Caco-2 (cell line): ENCODE measurements at regions not wholly inside any gene's neighbourhood (a gene's known extent, or its start where the extent isn't known, plus 50 kb on each side); places are given as distances from the start of the nearest gene placed in this dataset.

ENCODE experiments used
- BruUV-seq: library from RNA; stranded (reverse); fragments of 400-500 nt; replicated peaks from 2 replicates; lab custom pipeline; 2021; lab: Mats Ljungman, UMichigan
- CTCF ChIA-PET: fragments of 300-600 bp; sonication (Branson Sonifier 250); formaldehyde crosslinking; loops from one replicate; lab custom pipeline; 2022; ENCODE audit warnings: antibody characterized with exemption; lab: Charles Lee
- POLR2A ChIA-PET: fragments of 300-600 bp; sonication (Branson Sonifier 250); formaldehyde crosslinking; loops from one replicate; lab custom pipeline; 2022; ENCODE audit warnings: antibody characterized with exemption; lab: Charles Lee
- DNase-seq, 2 experiments: peaks; one replicate each; pipeline versions ENCODE4 v3.0.0 to v3.0.0-alpha.2; 2020 to 2022
- H3K27me3 ChIP-seq: replicated peaks from 2 replicates; pipeline ENCODE4 v1.6.0; 2011; ENCODE audit warnings: low read length; ENCODE audit not compliant: control insufficient read depth, insufficient read depth
- H3K36me3 ChIP-seq: 2 replicates; pipeline ENCODE4 v1.5.1; 2011; ENCODE audit warnings: low read length; ENCODE audit not compliant: control insufficient read depth, insufficient read depth
- H3K4me1 ChIP-seq: fragments of 250-450 bp; sonication (Bioruptor Pico); 2 replicates; pipeline ENCODE4 v1.5.1; 2020; ENCODE audit warnings: mild to moderate bottlenecking
- H3K4me3 ChIP-seq: 2 replicates; pipeline ENCODE4 v1.5.1; 2011; ENCODE audit warnings: low read depth, mild to moderate bottlenecking, control low read depth, low read length
- H3K9me3 ChIP-seq: fragments of 250-450 bp; sonication (Bioruptor Pico); 2 replicates; pipeline ENCODE4 v1.5.1; 2020; ENCODE audit warnings: mild to moderate bottlenecking, moderate library complexity
- H3K27ac Mint-ChIP-seq: one replicate; pipeline ENCODE4 v1.8.0; 2022; ENCODE audit warnings: mixed read lengths; ENCODE audit not compliant: unreplicated experiment
- H3K27me3 Mint-ChIP-seq: one replicate; pipeline ENCODE4 v1.8.0; 2022; ENCODE audit warnings: mixed read lengths; ENCODE audit not compliant: insufficient read depth, unreplicated experiment
- H3K36me3 Mint-ChIP-seq: one replicate; pipeline ENCODE4 v1.8.0; 2022; ENCODE audit warnings: mild to moderate bottlenecking, mixed read lengths; ENCODE audit not compliant: insufficient read depth, unreplicated experiment
- H3K4me1 Mint-ChIP-seq: one replicate; pipeline ENCODE4 v1.8.0; 2022; ENCODE audit warnings: low read depth, mixed read lengths; ENCODE audit not compliant: unreplicated experiment
- H3K4me3 Mint-ChIP-seq: one replicate; pipeline ENCODE4 v1.8.0; 2022; ENCODE audit warnings: mild to moderate bottlenecking, moderate library complexity, mixed read lengths; ENCODE audit not compliant: unreplicated experiment
- H3K9me3 Mint-ChIP-seq: one replicate; pipeline ENCODE4 v1.8.0; 2022; ENCODE audit warnings: mixed read lengths; ENCODE audit not compliant: unreplicated experiment
- intact Hi-C: fragments of 100-400 bp; cut with micrococcal nuclease; formaldehyde crosslinking; loops from one replicate; pipeline ENCODE4 v1.10.0; 2022; ENCODE audit not compliant: unreplicated experiment
- TF ChIP-seq, protein P1 (sequence below), 2 experiments: fragments of 200-600 bp in 1 of 2; IDR thresholded peaks; 1 replicate in 1 of 2; 2 replicates in 1 of 2; pipeline versions ENCODE4 v1.5.1 to v1.8.0; 2011 to 2022; ENCODE audit warnings: antibody characterized with exemption in 1 of 2, control low read depth in 1 of 2, inconsistent platforms in 1 of 2, low read depth in 1 of 2, low read length in 1 of 2, mild to moderate bottlenecking in 1 of 2, moderate library complexity in 1 of 2; ENCODE audit not compliant: insufficient read depth in 1 of 2, severe bottlenecking in 1 of 2, unreplicated experiment in 1 of 2

DNA sequence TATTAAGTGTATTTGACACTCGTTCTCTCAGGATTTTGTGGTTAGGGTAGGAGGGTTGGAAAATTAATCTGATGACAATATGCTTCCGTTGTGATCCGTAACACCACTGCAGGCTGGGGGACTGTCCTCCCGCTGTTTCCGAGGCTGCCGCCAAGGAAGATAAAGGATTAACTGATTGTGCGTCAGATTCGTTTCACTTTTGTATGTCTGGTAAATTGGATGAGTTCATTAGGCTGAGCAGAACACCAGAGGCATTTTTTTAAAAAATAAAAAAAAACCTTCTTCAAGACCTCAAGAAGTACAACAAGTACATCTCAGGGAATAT is 486.7 kb upstream of the SALL1 start:
- Histone ChIP-seq H3K9me3 (no peaks in the 10 kb centered on the region), H3K36me3 (no peaks in the 10 kb centered on the region), H3K27me3 (no peaks in the 10 kb centered on the region), H3K4me1 (no peaks in the 10 kb centered on the region), H3K4me3 (no peak overlapping the region)
- no TSS peak for BruUV-seq
- Mint-ChIP-seq H3K36me3 (no peaks in the 10 kb centered on the region), H3K27me3 (peaks cover 3% of the 10 kb centered on the region), H3K4me3 (no peak overlapping the region), H3K27ac (no peak overlapping the region), H3K4me1 (no peaks in the 10 kb centered on the region), H3K9me3 (peaks cover under 1% of the 10 kb centered on the region)
- no peak for DNase-seq
- CTCF ChIA-PET, result no interaction called here
- TF ChIP-seq, protein P1, sequence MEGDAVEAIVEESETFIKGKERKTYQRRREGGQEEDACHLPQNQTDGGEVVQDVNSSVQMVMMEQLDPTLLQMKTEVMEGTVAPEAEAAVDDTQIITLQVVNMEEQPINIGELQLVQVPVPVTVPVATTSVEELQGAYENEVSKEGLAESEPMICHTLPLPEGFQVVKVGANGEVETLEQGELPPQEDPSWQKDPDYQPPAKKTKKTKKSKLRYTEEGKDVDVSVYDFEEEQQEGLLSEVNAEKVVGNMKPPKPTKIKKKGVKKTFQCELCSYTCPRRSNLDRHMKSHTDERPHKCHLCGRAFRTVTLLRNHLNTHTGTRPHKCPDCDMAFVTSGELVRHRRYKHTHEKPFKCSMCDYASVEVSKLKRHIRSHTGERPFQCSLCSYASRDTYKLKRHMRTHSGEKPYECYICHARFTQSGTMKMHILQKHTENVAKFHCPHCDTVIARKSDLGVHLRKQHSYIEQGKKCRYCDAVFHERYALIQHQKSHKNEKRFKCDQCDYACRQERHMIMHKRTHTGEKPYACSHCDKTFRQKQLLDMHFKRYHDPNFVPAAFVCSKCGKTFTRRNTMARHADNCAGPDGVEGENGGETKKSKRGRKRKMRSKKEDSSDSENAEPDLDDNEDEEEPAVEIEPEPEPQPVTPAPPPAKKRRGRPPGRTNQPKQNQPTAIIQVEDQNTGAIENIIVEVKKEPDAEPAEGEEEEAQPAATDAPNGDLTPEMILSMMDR (IDR thresholded peaks at IDR 0.05; ENCODE audit: insufficient read depth in 1 of 2, low read depth in 1 of 2, low read length in 1 of 2, severe bottlenecking in 1 of 2, unreplicated experiment in 1 of 2), result no peak
- intact Hi-C loops, result no loop called here
- POLR2A ChIA-PET, result no interaction called here

DNA sequence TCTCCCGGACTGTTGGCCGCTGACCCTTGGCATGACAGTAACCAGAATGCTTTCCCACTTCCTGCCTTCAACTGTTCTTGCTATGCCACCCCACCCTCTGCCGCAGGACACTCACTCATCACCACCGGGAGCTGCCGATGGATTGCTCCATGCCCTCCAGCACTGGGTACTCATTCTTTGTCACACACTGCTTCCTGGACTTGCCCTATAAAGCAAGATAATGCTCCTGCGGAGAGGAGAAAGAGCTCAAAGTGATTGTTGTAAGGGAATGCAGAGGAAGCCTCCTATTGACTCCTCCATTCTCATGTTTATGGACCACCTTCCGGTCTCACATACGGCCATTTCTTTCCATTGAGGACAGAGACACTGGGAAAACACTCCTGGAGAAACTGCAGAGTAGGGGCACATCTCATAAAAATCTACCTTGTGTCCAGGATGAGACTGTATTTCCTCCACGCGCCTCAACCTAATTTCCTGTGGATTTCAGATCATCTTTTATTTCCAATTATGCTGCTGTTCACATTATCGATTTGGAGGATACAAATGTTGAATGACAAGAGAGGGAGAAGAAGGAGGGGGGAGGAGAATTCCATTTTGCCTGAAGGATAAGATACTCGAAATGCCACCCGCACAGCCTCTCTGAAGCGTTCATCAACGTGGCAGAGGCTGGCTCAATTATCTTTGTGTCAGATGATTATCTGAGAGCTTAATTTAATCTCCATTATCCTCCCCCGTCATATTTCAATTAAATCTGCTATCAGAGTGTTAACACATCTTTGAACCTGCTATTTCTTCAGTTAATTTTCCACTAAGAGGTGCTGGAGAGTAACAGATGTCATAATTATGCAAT is 486.1 kb upstream of the SALL1 start:
- CTCF ChIA-PET, result no interaction called here
- no peak overlapping the region for H3K4me3 Mint-ChIP-seq

DNA sequence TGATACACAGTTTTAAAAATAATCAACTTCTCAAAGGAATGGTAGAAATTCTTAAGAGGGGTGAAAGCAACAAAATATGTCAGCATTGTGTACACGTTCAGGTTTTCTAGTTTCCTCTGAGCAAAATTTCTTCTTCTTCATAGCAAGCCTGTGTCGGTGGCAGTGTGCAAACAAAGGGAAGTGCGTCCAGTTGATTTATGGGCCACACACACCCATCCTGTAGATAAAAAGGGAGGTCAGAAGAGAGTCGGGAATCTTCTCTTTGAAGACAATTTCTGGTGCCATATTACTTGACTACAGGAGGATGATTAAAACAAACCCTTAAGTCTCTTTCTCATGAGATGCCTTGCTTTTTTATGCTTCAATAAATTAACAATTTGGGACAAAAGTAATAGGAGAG is 484.1 kb upstream of the SALL1 start:
- Histone ChIP-seq H3K9me3 (no peaks in the 10 kb centered on the region), H3K27me3 (no peaks in the 10 kb centered on the region), H3K36me3 (no peaks in the 10 kb centered on the region), H3K4me1 (no peaks in the 10 kb centered on the region), H3K4me3 (no peak overlapping the region)
- ChIA-PET CTCF (no interaction called here), POLR2A (no interaction called here)
- H3K4me1 Mint-ChIP-seq, result no peaks in the 10 kb centered on the region
- peaks cover 9% of the 10 kb centered on the region for H3K9me3 Mint-ChIP-seq
- H3K4me3 Mint-ChIP-seq, result no peak overlapping the region
- no peak for DNase-seq
- intact Hi-C loops, result no loop called here
- TF ChIP-seq, protein P1 (IDR thresholded peaks at IDR 0.05; ENCODE audit: insufficient read depth in 1 of 2, low read depth in 1 of 2, low read length in 1 of 2, severe bottlenecking in 1 of 2, unreplicated experiment in 1 of 2), result no peak
- no TSS peak for BruUV-seq
- H3K27ac Mint-ChIP-seq, result no peak overlapping the region
- H3K36me3 Mint-ChIP-seq, result no peaks in the 10 kb centered on the region
- peaks cover 5% of the 10 kb centered on the region for H3K27me3 Mint-ChIP-seq

More for the DNA sequence above, 486.1 kb upstream of the SALL1 start:
- no peak for DNase-seq
- Mint-ChIP-seq H3K27ac (no peak overlapping the region), H3K27me3 (peaks cover 5% of the 10 kb centered on the region), H3K36me3 (no peaks in the 10 kb centered on the region), H3K9me3 (peaks cover 6% of the 10 kb centered on the region), H3K4me1 (no peaks in the 10 kb centered on the region)
- BruUV-seq, result no TSS peak
- POLR2A ChIA-PET, result no interaction called here
- Histone ChIP-seq H3K9me3 (no peaks in the 10 kb centered on the region), H3K4me3 (no peak overlapping the region), H3K36me3 (no peaks in the 10 kb centered on the region), H3K4me1 (no peaks in the 10 kb centered on the region), H3K27me3 (no peaks in the 10 kb centered on the region)
- TF ChIP-seq, protein P1 (IDR thresholded peaks at IDR 0.05; ENCODE audit: insufficient read depth in 1 of 2, low read depth in 1 of 2, low read length in 1 of 2, severe bottlenecking in 1 of 2, unreplicated experiment in 1 of 2), result no peak
- intact Hi-C loops, result no loop called here
